ENCODE measurements at regions not wholly inside any gene's neighbourhood (a gene's known extent, or its start where the extent isn't known, plus 50 kb on each side); places are given as distances from the start of the nearest gene placed in this dataset.

DNA sequence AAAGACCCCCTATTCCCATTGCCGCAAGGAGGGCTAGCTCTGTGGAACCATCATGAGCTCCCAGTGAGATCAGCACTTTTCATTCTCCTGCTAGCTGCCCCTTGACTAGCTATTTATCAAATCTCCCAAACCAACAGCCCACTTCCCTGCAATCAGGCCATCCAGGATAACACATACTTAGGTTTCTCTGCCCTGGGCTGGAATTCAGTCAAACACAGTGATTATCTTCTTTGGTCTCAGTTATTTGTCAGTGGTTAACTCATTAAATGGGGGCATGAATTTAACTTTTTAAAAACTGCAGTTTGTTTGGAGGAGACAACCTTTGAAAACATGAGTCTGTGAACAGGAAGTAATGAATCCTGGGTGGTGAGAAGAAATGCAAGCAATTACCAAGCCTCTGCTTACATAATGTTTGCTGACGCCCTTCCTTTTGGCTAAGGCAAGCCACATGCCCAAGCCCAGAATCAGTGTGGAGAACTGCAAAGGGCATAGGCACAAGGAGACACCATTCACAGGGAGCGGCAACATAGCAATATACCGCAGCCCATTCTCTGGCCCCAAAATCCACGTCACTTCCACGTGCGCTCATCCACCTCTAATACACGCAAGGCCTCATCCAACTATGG lies 275.0 kb downstream of the DRD1 start:
- peaks cover 4% of the 10 kb centered on the region for H3K27me3 Mint-ChIP-seq
- no peaks in the 10 kb centered on the region for H3K9me3 Mint-ChIP-seq
- H3K4me1 Mint-ChIP-seq: no peaks in the 10 kb centered on the region
- H3K27ac Mint-ChIP-seq: no peak overlapping the region
- DNase-seq (no peak), ATAC-seq (no peak)
- H3K4me3 Mint-ChIP-seq: no peak overlapping the region
- no peaks in the 10 kb centered on the region for H3K36me3 Mint-ChIP-seq (ENCODE audit: low read depth)

DNA sequence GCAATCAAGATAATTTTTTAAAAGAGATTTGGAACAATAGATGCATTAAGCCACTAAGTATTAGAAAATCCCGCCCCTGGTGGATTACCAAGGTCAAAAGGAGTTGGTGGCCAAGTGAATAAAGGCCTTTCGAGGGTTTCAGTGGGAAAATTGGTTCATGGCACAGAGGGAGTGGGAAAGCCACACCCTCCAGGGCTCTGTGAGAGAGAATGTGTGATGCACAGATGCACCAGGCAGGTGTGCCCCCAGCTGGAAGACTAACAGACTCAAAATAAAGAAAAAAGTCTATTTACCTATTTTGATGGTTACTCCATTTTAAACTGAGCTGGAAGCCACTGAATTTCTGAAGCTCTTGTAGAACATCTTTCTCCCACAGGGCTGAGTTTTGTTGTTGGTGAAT lies 278.0 kb downstream of the DRD1 start:
- no peak for DNase-seq
- no peak for ATAC-seq
- H3K4me3 Mint-ChIP-seq: no peak overlapping the region
- no peaks in the 10 kb centered on the region for H3K27me3 Mint-ChIP-seq
- H3K4me1 Mint-ChIP-seq: no peaks in the 10 kb centered on the region
- H3K9me3 Mint-ChIP-seq: no peaks in the 10 kb centered on the region
- H3K36me3 Mint-ChIP-seq (ENCODE audit: low read depth): no peaks in the 10 kb centered on the region
- H3K27ac Mint-ChIP-seq: no peak overlapping the region

- H3K36me3 Mint-ChIP-seq (ENCODE audit: low read depth): no peaks in the 10 kb centered on the region
- no peaks in the 10 kb centered on the region for H3K4me1 Mint-ChIP-seq
- no peaks in the 10 kb centered on the region for H3K27me3 Mint-ChIP-seq
- ATAC-seq (no peak), DNase-seq (no peak)
- no peak overlapping the region for H3K27ac Mint-ChIP-seq
- no peak overlapping the region for H3K4me3 Mint-ChIP-seq
- H3K9me3 Mint-ChIP-seq: no peaks in the 10 kb centered on the region
Observed at GRCh38 chr5:175163586-175164275, 280.3 kb downstream of the DRD1 start.

GRCh38 chr5:175162036-175162435 lies 281.9 kb downstream of the DRD1 start:
- Mint-ChIP-seq H3K27me3 (no peaks in the 10 kb centered on the region), H3K4me1 (no peaks in the 10 kb centered on the region), H3K36me3 (ENCODE audit: low read depth) (no peaks in the 10 kb centered on the region), H3K27ac (no peak overlapping the region), H3K4me3 (no peak overlapping the region), H3K9me3 (no peaks in the 10 kb centered on the region)
- no peak for DNase-seq
- no peak for ATAC-seq

DNA sequence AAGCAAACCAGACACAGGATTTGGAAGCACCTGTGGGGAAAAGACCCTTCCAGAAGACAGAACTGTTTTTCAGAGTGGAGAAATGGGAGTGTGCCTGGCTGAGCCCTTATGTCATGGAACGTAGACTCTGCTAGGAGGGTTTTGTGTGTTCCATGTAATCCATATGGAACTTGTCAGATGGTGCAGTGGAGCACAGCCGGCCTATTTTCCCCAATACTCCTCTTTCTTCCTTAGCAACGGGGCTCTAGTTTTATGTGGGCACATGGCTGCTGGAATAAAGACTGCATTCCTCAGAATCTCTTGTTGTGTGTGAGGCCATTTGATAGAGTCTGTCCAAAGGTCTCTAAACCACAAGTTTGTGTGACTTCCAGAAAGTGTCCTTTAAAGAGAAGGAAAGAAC lies 284.0 kb downstream of the DRD1 start:
- DNase-seq (no peak), ATAC-seq (no peak)
- H3K27me3 Mint-ChIP-seq: no peaks in the 10 kb centered on the region
- H3K27ac Mint-ChIP-seq: no peak overlapping the region
- no peak overlapping the region for H3K4me3 Mint-ChIP-seq
- H3K36me3 Mint-ChIP-seq (ENCODE audit: low read depth): no peaks in the 10 kb centered on the region
- H3K9me3 Mint-ChIP-seq: no peaks in the 10 kb centered on the region
- no peaks in the 10 kb centered on the region for H3K4me1 Mint-ChIP-seq

DNA sequence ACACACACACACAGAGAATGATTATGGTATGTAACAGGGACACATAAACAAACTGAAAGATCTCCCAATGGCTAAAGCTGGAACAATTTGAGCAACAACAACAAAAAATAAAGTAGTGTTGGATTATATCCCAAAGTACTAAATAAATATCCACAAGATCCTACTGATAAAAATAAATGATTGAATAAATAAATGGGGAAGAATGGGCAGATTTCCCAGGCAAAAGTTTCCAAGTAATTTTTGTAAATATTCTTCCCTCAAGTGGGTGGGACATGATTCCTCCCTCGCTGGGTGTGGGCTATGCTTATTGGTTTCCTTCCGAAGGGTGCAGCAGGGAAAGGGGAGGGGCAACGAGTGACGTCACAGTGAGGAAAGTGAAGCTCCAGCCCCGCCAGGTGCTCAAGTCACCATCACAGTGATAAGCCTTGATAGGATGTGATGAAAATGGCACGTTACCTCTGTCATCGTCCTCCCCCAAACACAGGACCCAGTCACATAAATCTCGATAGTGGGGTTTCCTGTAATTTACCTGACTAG lies 295.3 kb downstream of the DRD1 start:
- no peaks in the 10 kb centered on the region for H3K27me3 Mint-ChIP-seq
- H3K4me1 Mint-ChIP-seq: no peaks in the 10 kb centered on the region
- no peak overlapping the region for H3K4me3 Mint-ChIP-seq
- no peak overlapping the region for H3K27ac Mint-ChIP-seq
- ATAC-seq: no peak
- peaks cover 41% of the 10 kb centered on the region for H3K9me3 Mint-ChIP-seq
- peaks cover 2% of the 10 kb centered on the region for H3K36me3 Mint-ChIP-seq (ENCODE audit: low read depth)
- no peak for DNase-seq

GRCh38 chr5:175146733-175147132 lies 297.2 kb downstream of the DRD1 start:
- ATAC-seq (no peak), DNase-seq (no peak)
- no peaks in the 10 kb centered on the region for H3K36me3 Mint-ChIP-seq (ENCODE audit: low read depth)
- H3K4me3 Mint-ChIP-seq: no peak overlapping the region
- H3K9me3 Mint-ChIP-seq: peaks cover 38% of the 10 kb centered on the region
- H3K4me1 Mint-ChIP-seq: no peaks in the 10 kb centered on the region
- H3K27ac Mint-ChIP-seq: no peak overlapping the region
- no peaks in the 10 kb centered on the region for H3K27me3 Mint-ChIP-seq

DNA sequence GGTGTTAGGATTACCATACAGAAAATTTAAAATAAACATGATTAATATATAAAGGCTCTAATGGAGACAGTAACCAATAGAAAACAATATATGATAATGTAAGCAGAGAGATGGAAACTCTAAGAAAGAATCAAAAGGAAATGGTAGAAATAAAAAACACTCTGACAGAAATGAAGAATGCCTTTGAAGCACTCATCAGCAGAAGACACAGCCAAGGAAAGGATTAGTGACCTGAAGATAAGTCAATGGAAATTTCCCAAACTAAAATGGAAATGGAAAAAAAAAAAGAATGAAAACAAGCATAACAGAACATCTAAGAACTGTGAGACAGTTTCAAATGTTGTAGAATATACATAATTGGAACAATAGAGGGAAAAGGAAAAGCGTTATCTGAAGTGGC lies 302.6 kb downstream of the DRD1 start:
- no peaks in the 10 kb centered on the region for H3K27me3 Mint-ChIP-seq

DNA sequence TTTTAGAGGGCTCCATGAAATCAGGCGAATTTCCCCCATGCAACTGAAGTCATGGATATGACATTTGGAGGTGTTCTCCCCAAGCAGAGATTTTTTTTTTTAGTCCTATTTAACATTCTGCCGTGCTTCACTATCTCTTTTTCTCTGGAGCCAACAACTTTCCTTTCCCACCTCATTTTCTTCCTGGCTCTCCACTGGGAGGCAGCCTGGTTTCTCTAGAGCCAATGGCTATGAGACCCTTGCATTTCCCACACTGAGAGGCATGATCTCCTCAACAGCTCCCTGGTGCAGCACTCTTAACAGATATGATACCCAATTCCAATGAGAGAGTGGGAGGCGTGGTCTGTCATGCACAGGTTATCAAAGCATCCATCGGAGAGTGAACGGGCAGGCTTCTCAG lies 310.8 kb downstream of the DRD1 start:
- Mint-ChIP-seq H3K36me3 (ENCODE audit: low read depth) (no peaks in the 10 kb centered on the region), H3K4me3 (no peak overlapping the region), H3K4me1 (no peaks in the 10 kb centered on the region), H3K27me3 (no peaks in the 10 kb centered on the region), H3K9me3 (peaks cover 6% of the 10 kb centered on the region), H3K27ac (no peak overlapping the region)
- ATAC-seq: no peak
- no peak for DNase-seq

More for the DNA sequence above, 302.6 kb downstream of the DRD1 start:
- H3K36me3 Mint-ChIP-seq (ENCODE audit: low read depth): no peaks in the 10 kb centered on the region
- ATAC-seq: no peak
- H3K27ac Mint-ChIP-seq: no peak overlapping the region
- no peak for DNase-seq
- H3K4me3 Mint-ChIP-seq: no peak overlapping the region
- H3K9me3 Mint-ChIP-seq: peaks cover 29% of the 10 kb centered on the region
- no peaks in the 10 kb centered on the region for H3K4me1 Mint-ChIP-seq

GRCh38 chr5:175131432-175131831 lies 312.6 kb downstream of the DRD1 start:
- Mint-ChIP-seq H3K36me3 (ENCODE audit: low read depth) (no peaks in the 10 kb centered on the region), H3K27ac (no peak overlapping the region), H3K4me3 (no peak overlapping the region), H3K27me3 (no peaks in the 10 kb centered on the region), H3K9me3 (peaks cover 6% of the 10 kb centered on the region), H3K4me1 (no peaks in the 10 kb centered on the region)
- DNase-seq: no peak
- no peak for ATAC-seq

GRCh38 chr5:175129619-175130018 lies 314.4 kb downstream of the DRD1 start:
- H3K27ac Mint-ChIP-seq: no peak overlapping the region
- no peaks in the 10 kb centered on the region for H3K36me3 Mint-ChIP-seq (ENCODE audit: low read depth)
- no peak overlapping the region for H3K4me3 Mint-ChIP-seq
- H3K27me3 Mint-ChIP-seq: peaks cover 4% of the 10 kb centered on the region
- no peaks in the 10 kb centered on the region for H3K4me1 Mint-ChIP-seq
- DNase-seq (no peak), ATAC-seq (no peak)
- no peaks in the 10 kb centered on the region for H3K9me3 Mint-ChIP-seq

DNA sequence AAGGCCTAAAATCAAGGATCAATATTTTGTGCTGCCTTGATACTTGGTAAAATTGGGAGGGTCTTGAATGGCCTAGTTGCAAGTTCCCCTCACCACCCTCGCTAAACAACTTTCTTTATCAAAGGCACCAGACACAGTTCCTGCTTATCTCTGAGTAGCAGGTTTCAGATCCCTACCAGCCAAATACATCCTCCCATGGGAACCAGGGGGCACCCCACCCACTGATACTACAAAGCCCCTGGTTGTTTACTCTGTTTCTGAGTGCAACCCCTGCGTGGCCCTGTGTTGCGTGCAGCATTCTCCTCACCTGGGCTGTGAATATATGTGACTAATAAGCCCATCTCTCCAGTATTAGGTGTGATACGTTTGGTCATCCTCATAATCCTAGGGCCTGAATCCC lies 314.9 kb downstream of the DRD1 start:
- Mint-ChIP-seq H3K9me3 (no peaks in the 10 kb centered on the region), H3K4me1 (no peaks in the 10 kb centered on the region), H3K27me3 (peaks cover 4% of the 10 kb centered on the region), H3K36me3 (ENCODE audit: low read depth) (no peaks in the 10 kb centered on the region), H3K27ac (no peak overlapping the region), H3K4me3 (no peak overlapping the region)
- DNase-seq (no peak), ATAC-seq (no peak)

- Mint-ChIP-seq H3K4me1 (no peaks in the 10 kb centered on the region), H3K27me3 (peaks cover 6% of the 10 kb centered on the region), H3K36me3 (ENCODE audit: low read depth) (no peaks in the 10 kb centered on the region), H3K27ac (no peak overlapping the region), H3K4me3 (no peak overlapping the region), H3K9me3 (peaks cover 4% of the 10 kb centered on the region)
- no peak for DNase-seq
- ATAC-seq: no peak
Observed at GRCh38 chr5:175124821-175125220, 319.2 kb downstream of the DRD1 start.

DNA sequence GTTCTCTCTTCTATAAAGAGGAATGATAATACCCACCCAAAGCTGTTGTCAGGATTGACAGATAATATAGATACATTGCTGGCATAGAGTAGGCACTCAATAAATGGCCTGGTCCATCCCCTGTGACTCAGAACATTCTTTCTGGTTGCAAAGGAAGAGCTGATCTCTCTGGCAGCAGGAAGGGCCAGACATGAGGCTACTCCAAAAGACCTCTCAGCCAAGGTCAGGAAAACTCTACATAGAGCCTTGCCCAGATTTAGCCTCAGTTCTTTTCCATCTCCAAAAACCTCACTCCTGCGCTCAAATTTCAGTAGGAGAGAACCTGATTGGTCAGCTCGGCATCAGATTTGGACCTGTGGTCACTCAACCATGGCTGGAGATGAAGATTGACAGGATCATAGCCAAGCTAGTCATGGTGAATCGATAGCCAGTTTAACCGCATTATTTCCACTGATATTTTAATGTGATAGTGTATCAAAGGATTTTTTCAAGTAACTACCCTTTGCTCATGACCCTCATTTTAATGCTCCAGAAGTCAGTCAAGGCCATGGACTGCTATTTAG lies 319.6 kb downstream of the DRD1 start:
- H3K36me3 Mint-ChIP-seq (ENCODE audit: low read depth): no peaks in the 10 kb centered on the region
- H3K9me3 Mint-ChIP-seq: peaks cover 4% of the 10 kb centered on the region
- H3K4me1 Mint-ChIP-seq: no peaks in the 10 kb centered on the region
- H3K4me3 Mint-ChIP-seq: no peak overlapping the region
- H3K27me3 Mint-ChIP-seq: peaks cover 6% of the 10 kb centered on the region
- H3K27ac Mint-ChIP-seq: no peak overlapping the region
- DNase-seq (no peak), ATAC-seq (no peak)

GRCh38 chr5:175123542-175123941 lies 320.4 kb downstream of the DRD1 start:
- no peak for ATAC-seq
- Mint-ChIP-seq H3K9me3 (peaks cover 4% of the 10 kb centered on the region), H3K4me1 (no peaks in the 10 kb centered on the region), H3K27me3 (peaks cover 6% of the 10 kb centered on the region), H3K4me3 (no peak overlapping the region), H3K36me3 (ENCODE audit: low read depth) (no peaks in the 10 kb centered on the region), H3K27ac (no peak overlapping the region)
- DNase-seq: no peak
